Type B pancreatic cell (in vitro differentiated cells): ENCODE measurements at regions not wholly inside any gene's neighbourhood (a gene's known extent, or its start where the extent isn't known, plus 50 kb on each side); places are given as distances from the start of the nearest gene placed in this dataset.

Source experiments
- DNase-seq: peaks from one replicate; pipeline ENCODE4 v3.0.0; 2021; ENCODE audit warnings: mixed read lengths; ENCODE audit not compliant: unreplicated experiment; ENCODE audit errors: extremely low spot score
- H3K27ac Mint-ChIP-seq: 2 replicates; pipeline ENCODE4 v1.8.0; 2021; ENCODE audit warnings: mild to moderate bottlenecking, mixed read lengths
- H3K27me3 Mint-ChIP-seq: 2 replicates; pipeline ENCODE4 v1.8.0; 2021; ENCODE audit warnings: mixed read lengths
- H3K36me3 Mint-ChIP-seq: 2 replicates; pipeline ENCODE4 v1.8.0; 2021; ENCODE audit warnings: mixed read lengths
- H3K4me1 Mint-ChIP-seq: one replicate; pipeline ENCODE4 v1.8.0; 2021; ENCODE audit warnings: mixed read lengths; ENCODE audit not compliant: unreplicated experiment
- H3K4me3 Mint-ChIP-seq: 2 replicates; pipeline ENCODE4 v1.8.0; 2021; ENCODE audit warnings: mild to moderate bottlenecking, mixed read lengths
- H3K9me3 Mint-ChIP-seq: 2 replicates; pipeline ENCODE4 v1.8.0; 2021; ENCODE audit warnings: mixed read lengths
- CTCF ChIP-seq: fragments of 200-600 bp; sonication (generic); conservative IDR thresholded peaks from 2 replicates; pipeline ENCODE4 v1.5.0; 2021; ENCODE audit warnings: antibody characterized with exemption, mild to moderate bottlenecking

GRCh38 chr7:110568932-110569331 is 522.0 kb upstream of the LRRN3 start:
- H3K9me3 Mint-ChIP-seq: no peaks in the 10 kb centered on the region
- no peak for DNase-seq
- H3K4me1 Mint-ChIP-seq: peaks cover 5% of the 10 kb centered on the region
- H3K27ac Mint-ChIP-seq: no peak overlapping the region
- H3K4me3 Mint-ChIP-seq: no peak overlapping the region
- H3K27me3 Mint-ChIP-seq: no peaks in the 10 kb centered on the region
- TF ChIP-seq CTCF: no peak
- H3K36me3 Mint-ChIP-seq: no peaks in the 10 kb centered on the region

DNA sequence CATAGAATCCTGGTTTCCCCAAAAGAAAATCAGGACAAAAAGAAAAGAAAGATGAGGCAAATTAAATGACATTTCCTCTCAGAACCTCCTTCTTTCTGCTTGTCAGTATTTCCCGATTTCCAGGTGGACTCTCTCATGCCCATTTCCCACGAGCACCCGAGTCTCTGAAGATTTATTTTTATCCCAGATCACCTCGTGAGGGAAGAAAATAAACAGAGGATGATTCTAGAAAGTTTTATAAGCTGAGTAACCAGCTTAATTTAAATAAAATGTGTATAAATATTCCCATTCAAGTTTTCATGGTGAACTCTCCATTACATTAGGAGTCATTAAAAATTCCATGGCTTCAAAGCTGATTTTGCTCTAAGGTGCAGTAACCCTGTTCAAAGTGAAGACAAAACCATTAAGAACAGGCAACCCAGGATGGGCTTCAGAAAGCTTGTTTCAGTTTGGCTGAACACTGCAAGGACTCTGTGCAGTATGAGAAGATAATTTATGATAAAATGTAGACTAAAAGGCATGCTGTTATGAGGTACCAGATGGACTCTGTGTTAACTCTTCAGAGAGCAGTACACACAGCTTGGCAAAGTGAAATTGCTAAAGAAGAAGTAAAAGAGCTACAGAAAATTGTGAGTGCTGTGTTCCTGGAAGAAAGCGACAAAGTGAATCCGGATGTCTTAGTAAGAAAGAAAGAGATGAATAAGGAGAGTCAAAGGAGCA is 521.3 kb upstream of the LRRN3 start:
- H3K4me1 Mint-ChIP-seq: peaks cover 5% of the 10 kb centered on the region
- H3K27ac Mint-ChIP-seq: no peak overlapping the region
- no peaks in the 10 kb centered on the region for H3K36me3 Mint-ChIP-seq
- no peaks in the 10 kb centered on the region for H3K27me3 Mint-ChIP-seq
- no peak overlapping the region for H3K4me3 Mint-ChIP-seq
- TF ChIP-seq CTCF: no peak
- DNase-seq: no peak
- no peaks in the 10 kb centered on the region for H3K9me3 Mint-ChIP-seq

- Mint-ChIP-seq H3K4me1 (peaks cover 5% of the 10 kb centered on the region), H3K36me3 (no peaks in the 10 kb centered on the region), H3K27me3 (no peaks in the 10 kb centered on the region), H3K9me3 (no peaks in the 10 kb centered on the region), H3K27ac (no peak overlapping the region), H3K4me3 (no peak overlapping the region)
- TF ChIP-seq CTCF: no peak
- no peak for DNase-seq
Measured at GRCh38 chr7:110573862-110574528, 516.9 kb upstream of the LRRN3 start.

- no peak for DNase-seq
- Mint-ChIP-seq H3K9me3 (no peaks in the 10 kb centered on the region), H3K4me3 (no peak overlapping the region), H3K36me3 (no peaks in the 10 kb centered on the region), H3K27me3 (no peaks in the 10 kb centered on the region), H3K27ac (no peak overlapping the region), H3K4me1 (no peaks in the 10 kb centered on the region)
- TF ChIP-seq CTCF: no peak
Measured at GRCh38 chr7:110587294-110587693, 503.6 kb upstream of the LRRN3 start.

- Mint-ChIP-seq H3K36me3 (no peaks in the 10 kb centered on the region), H3K27me3 (no peaks in the 10 kb centered on the region), H3K9me3 (peaks cover 6% of the 10 kb centered on the region), H3K27ac (no peak overlapping the region), H3K4me3 (no peak overlapping the region), H3K4me1 (no peaks in the 10 kb centered on the region)
- no peak for DNase-seq
- TF ChIP-seq CTCF: no peak
Measured at GRCh38 chr7:110590415-110590814, 500.5 kb upstream of the LRRN3 start.
